HepG2 (cell line): ENCODE measurements at regions not wholly inside any gene's neighbourhood (a gene's known extent, or its start where the extent isn't known, plus 50 kb on each side); places are given as distances from the start of the nearest gene placed in this dataset.

ENCODE experiments used
- EZH2 ChIP-seq: conservative IDR thresholded peaks from 2 replicates; pipeline ENCODE4 v1.6.1; 2012; ENCODE audit warnings: mild to moderate bottlenecking, low read depth, low read length, moderate library complexity
- ISL2 ChIP-seq: sonication (generic); formaldehyde crosslinking; IDR thresholded peaks from 2 replicates; pipeline ENCODE4 v1.5.0; 2020; ENCODE audit warnings: missing genetic modification reagents
- NFRKB ChIP-seq: fragments of 450-650 bp; IDR thresholded peaks from 2 replicates; pipeline ENCODE4 v1.6.1; 2017
- NR2F2 ChIP-seq: IDR thresholded peaks from 2 replicates; pipeline ENCODE4 v1.6.1; 2012; ENCODE audit warnings: low read depth, inconsistent platforms, borderline replicate concordance
- TEAD3 ChIP-seq: optimal IDR thresholded peaks from 2 replicates; pipeline ENCODE3; 2016; ENCODE audit warnings: borderline replicate concordance
- ZNF841 ChIP-seq: sonication (generic); formaldehyde crosslinking; IDR thresholded peaks from 2 replicates; pipeline ENCODE4 v1.8.1; 2023; ENCODE audit warnings: missing genetic modification reagents, borderline replicate concordance
- TF ChIP-seq, protein P1 (sequence below): sonication (generic); formaldehyde crosslinking; IDR thresholded peaks from 2 replicates; pipeline ENCODE4 v1.5.0; 2020; ENCODE audit warnings: mild to moderate bottlenecking, missing genetic modification reagents, moderate library complexity
- TF ChIP-seq, protein P2 (sequence below): sonication (generic); formaldehyde crosslinking; IDR thresholded peaks from 2 replicates; pipeline ENCODE4 v1.4.0; 2020; ENCODE audit warnings: missing genetic modification reagents, borderline replicate concordance
- TF ChIP-seq, protein P3 (sequence below): sonication (generic); formaldehyde crosslinking; IDR thresholded peaks from 2 replicates; pipeline ENCODE4 v1.4.0; 2020; ENCODE audit warnings: missing genetic modification reagents, borderline replicate concordance

GRCh38 chr12:63075376-63076060 is 75.5 kb downstream of the AVPR1A start:
- no peak for TF ChIP-seq TEAD3 (CRISPR knock-in tag)
- TF ChIP-seq ISL2 (CRISPR knock-in tag): no peak
- no peak for TF ChIP-seq EZH2
- no peak for TF ChIP-seq ZNF841
- TF ChIP-seq, protein P1, sequence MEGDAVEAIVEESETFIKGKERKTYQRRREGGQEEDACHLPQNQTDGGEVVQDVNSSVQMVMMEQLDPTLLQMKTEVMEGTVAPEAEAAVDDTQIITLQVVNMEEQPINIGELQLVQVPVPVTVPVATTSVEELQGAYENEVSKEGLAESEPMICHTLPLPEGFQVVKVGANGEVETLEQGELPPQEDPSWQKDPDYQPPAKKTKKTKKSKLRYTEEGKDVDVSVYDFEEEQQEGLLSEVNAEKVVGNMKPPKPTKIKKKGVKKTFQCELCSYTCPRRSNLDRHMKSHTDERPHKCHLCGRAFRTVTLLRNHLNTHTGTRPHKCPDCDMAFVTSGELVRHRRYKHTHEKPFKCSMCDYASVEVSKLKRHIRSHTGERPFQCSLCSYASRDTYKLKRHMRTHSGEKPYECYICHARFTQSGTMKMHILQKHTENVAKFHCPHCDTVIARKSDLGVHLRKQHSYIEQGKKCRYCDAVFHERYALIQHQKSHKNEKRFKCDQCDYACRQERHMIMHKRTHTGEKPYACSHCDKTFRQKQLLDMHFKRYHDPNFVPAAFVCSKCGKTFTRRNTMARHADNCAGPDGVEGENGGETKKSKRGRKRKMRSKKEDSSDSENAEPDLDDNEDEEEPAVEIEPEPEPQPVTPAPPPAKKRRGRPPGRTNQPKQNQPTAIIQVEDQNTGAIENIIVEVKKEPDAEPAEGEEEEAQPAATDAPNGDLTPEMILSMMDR (CRISPR knock-in tag): no peak
- TF ChIP-seq, protein P2, sequence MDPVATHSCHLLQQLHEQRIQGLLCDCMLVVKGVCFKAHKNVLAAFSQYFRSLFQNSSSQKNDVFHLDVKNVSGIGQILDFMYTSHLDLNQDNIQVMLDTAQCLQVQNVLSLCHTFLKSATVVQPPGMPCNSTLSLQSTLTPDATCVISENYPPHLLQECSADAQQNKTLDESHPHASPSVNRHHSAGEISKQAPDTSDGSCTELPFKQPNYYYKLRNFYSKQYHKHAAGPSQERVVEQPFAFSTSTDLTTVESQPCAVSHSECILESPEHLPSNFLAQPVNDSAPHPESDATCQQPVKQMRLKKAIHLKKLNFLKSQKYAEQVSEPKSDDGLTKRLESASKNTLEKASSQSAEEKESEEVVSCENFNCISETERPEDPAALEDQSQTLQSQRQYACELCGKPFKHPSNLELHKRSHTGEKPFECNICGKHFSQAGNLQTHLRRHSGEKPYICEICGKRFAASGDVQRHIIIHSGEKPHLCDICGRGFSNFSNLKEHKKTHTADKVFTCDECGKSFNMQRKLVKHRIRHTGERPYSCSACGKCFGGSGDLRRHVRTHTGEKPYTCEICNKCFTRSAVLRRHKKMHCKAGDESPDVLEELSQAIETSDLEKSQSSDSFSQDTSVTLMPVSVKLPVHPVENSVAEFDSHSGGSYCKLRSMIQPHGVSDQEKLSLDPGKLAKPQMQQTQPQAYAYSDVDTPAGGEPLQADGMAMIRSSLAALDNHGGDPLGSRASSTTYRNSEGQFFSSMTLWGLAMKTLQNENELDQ (CRISPR knock-in tag): no peak
- TF ChIP-seq, protein P3, sequence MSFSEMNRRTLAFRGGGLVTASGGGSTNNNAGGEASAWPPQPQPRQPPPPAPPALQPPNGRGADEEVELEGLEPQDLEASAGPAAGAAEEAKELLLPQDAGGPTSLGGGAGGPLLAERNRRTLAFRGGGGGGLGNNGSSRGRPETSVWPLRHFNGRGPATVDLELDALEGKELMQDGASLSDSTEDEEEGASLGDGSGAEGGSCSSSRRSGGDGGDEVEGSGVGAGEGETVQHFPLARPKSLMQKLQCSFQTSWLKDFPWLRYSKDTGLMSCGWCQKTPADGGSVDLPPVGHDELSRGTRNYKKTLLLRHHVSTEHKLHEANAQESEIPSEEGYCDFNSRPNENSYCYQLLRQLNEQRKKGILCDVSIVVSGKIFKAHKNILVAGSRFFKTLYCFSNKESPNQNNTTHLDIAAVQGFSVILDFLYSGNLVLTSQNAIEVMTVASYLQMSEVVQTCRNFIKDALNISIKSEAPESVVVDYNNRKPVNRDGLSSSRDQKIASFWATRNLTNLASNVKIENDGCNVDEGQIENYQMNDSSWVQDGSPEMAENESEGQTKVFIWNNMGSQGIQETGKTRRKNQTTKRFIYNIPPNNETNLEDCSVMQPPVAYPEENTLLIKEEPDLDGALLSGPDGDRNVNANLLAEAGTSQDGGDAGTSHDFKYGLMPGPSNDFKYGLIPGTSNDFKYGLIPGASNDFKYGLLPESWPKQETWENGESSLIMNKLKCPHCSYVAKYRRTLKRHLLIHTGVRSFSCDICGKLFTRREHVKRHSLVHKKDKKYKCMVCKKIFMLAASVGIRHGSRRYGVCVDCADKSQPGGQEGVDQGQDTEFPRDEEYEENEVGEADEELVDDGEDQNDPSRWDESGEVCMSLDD: no peak
- TF ChIP-seq NFRKB: no peak
- TF ChIP-seq NR2F2: no peak
